ENCODE measurements at regions not wholly inside any gene's neighbourhood (a gene's known extent, or its start where the extent isn't known, plus 50 kb on each side); places are given as distances from the start of the nearest gene placed in this dataset.

GRCh38 chr7:119270045-119270464, 1002.9 kb upstream of the KCND2 start:
- Histone ChIP-seq H3K27me3 (no peaks in the 10 kb centered on the region), H3K9me3 (ENCODE audit: low read depth) (no peaks in the 10 kb centered on the region), H3K4me1 (ENCODE audit: low read depth) (no peaks in the 10 kb centered on the region), H3K4me3 (no peak overlapping the region), H3K27ac (no peak overlapping the region), H3K36me3 (no peaks in the 10 kb centered on the region)
- peak; percentile 90 for TF ChIP-seq CTCF (IDR thresholded peaks at IDR 0.05; ENCODE audit: low read depth, low read length)
- DNase-seq (ENCODE audit: low read depth in 1 of 2, low spot score in 1 of 2): peak; percentile 83 to 84

GRCh38 chr7:119270644-119271043, 1002.3 kb upstream of the KCND2 start:
- Histone ChIP-seq H3K4me1 (ENCODE audit: low read depth) (no peaks in the 10 kb centered on the region), H3K27me3 (no peaks in the 10 kb centered on the region), H3K4me3 (no peak overlapping the region), H3K9me3 (ENCODE audit: low read depth) (no peaks in the 10 kb centered on the region), H3K36me3 (no peaks in the 10 kb centered on the region), H3K27ac (no peak overlapping the region)
- TF ChIP-seq CTCF (IDR thresholded peaks at IDR 0.05; ENCODE audit: low read depth, low read length): no peak
- no peak for DNase-seq (ENCODE audit: low read depth in 1 of 2, low spot score in 1 of 2)

GRCh38 chr7:119271147-119271779, 1001.7 kb upstream of the KCND2 start:
- DNase-seq (ENCODE audit: low read depth in 1 of 2, low spot score in 1 of 2): no peak
- no peaks in the 10 kb centered on the region for H3K4me1 ChIP-seq (ENCODE audit: low read depth)
- TF ChIP-seq CTCF (IDR thresholded peaks at IDR 0.05; ENCODE audit: low read depth, low read length): no peak
- H3K9me3 ChIP-seq (ENCODE audit: low read depth): no peaks in the 10 kb centered on the region
- no peaks in the 10 kb centered on the region for H3K36me3 ChIP-seq
- H3K4me3 ChIP-seq: no peak overlapping the region
- no peaks in the 10 kb centered on the region for H3K27me3 ChIP-seq
- no peak overlapping the region for H3K27ac ChIP-seq

- no peak overlapping the region for H3K4me3 ChIP-seq
- H3K4me1 ChIP-seq (ENCODE audit: low read depth): no peaks in the 10 kb centered on the region
- H3K27me3 ChIP-seq: no peaks in the 10 kb centered on the region
- DNase-seq (ENCODE audit: low read depth in 1 of 2, low spot score in 1 of 2): no peak
- no peaks in the 10 kb centered on the region for H3K36me3 ChIP-seq
- TF ChIP-seq CTCF (IDR thresholded peaks at IDR 0.05; ENCODE audit: low read depth, low read length): no peak
- H3K9me3 ChIP-seq (ENCODE audit: low read depth): no peaks in the 10 kb centered on the region
- H3K27ac ChIP-seq: no peak overlapping the region
Observed at GRCh38 chr7:119281181-119281846, 991.7 kb upstream of the KCND2 start.

- H3K36me3 ChIP-seq: no peaks in the 10 kb centered on the region
Observed at GRCh38 chr7:119283353-119283752, 989.6 kb upstream of the KCND2 start.

More at GRCh38 chr7:119283353-119283752, 989.6 kb upstream of the KCND2 start:
- Histone ChIP-seq H3K27ac (no peak overlapping the region), H3K27me3 (no peaks in the 10 kb centered on the region), H3K4me3 (no peak overlapping the region), H3K4me1 (ENCODE audit: low read depth) (no peaks in the 10 kb centered on the region), H3K9me3 (ENCODE audit: low read depth) (no peaks in the 10 kb centered on the region)
- TF ChIP-seq CTCF (IDR thresholded peaks at IDR 0.05; ENCODE audit: low read depth, low read length): no peak
- DNase-seq (ENCODE audit: low read depth in 1 of 2, low spot score in 1 of 2): no peak

Data from cardiac muscle cell (in vitro differentiated cells and primary cell).